ENCODE measurements at regions not wholly inside any gene's neighbourhood (a gene's known extent, or its start where the extent isn't known, plus 50 kb on each side); places are given as distances from the start of the nearest gene placed in this dataset.

DNA sequence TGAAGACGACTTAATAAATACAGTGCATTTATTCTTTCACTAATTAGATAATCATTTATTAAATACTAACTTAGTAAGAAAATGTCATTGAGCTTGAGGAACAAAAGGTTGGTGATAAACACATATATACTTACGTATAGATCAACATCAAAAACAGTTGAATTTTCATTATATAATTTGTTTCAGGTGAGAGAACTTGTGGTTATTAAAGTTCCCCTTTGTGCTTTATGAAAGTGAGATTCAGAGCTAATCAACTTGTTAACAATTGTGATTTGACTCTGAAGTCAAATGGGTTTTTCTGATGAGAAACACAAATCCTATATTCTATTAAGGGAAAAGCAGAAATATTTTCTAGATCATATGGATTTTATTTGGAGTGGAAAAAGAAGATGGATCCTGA, 524.0 kb downstream of the SOX11 start:
- Histone ChIP-seq H3K4me3 (no peak overlapping the region), H3K4me1 (ENCODE audit: insufficient read depth) (peaks cover 12% of the 10 kb centered on the region), H3K27me3 (no peaks in the 10 kb centered on the region), H3K4me2 (no peak overlapping the region), H3K27ac (no peak overlapping the region), H3K79me2 (no peaks in the 10 kb centered on the region), H3K36me3 (replicated peaks; ENCODE audit: insufficient read depth, low read depth) (no peaks in the 10 kb centered on the region), H2AFZ (no peak overlapping the region), H4K20me1 (ENCODE audit: insufficient read depth, poor library complexity, severe bottlenecking) (no peaks in the 10 kb centered on the region), H3K9me3 (ENCODE audit: low read depth) (no peaks in the 10 kb centered on the region), H3K9me2 (replicated peaks; ENCODE audit: insufficient read depth) (no peaks in the 10 kb centered on the region)
- no peak for DNase-seq (ENCODE audit: low spot score)
- TF ChIP-seq EZH2phosphoT487 (IDR thresholded peaks at IDR 0.05; ENCODE audit: low read depth, severe bottlenecking, unreplicated experiment) (no peak), EZH2 (IDR thresholded peaks at IDR 0.05; ENCODE audit: borderline replicate concordance) (no peak), CTCF (IDR thresholded peaks at IDR 0.05; ENCODE audit: poor library complexity) (no peak)
- 87% methylated on average over 2 of the region's 2 CpGs for WGBS (ENCODE audit: low lambda C conversion rate, missing lambda C conversion rate)

GRCh38 chr2:6218926-6219325, 526.7 kb downstream of the SOX11 start:
- Histone ChIP-seq H2AFZ (no peak overlapping the region), H3K4me3 (no peak overlapping the region), H3K36me3 (replicated peaks; ENCODE audit: insufficient read depth, low read depth) (no peaks in the 10 kb centered on the region), H3K4me2 (no peak overlapping the region), H3K4me1 (ENCODE audit: insufficient read depth) (peaks cover 12% of the 10 kb centered on the region), H3K9me2 (replicated peaks; ENCODE audit: insufficient read depth) (no peaks in the 10 kb centered on the region), H3K79me2 (no peaks in the 10 kb centered on the region), H4K20me1 (ENCODE audit: insufficient read depth, poor library complexity, severe bottlenecking) (no peaks in the 10 kb centered on the region), H3K27me3 (no peaks in the 10 kb centered on the region), H3K9me3 (ENCODE audit: low read depth) (no peaks in the 10 kb centered on the region), H3K27ac (no peak overlapping the region)
- DNase-seq (ENCODE audit: low spot score), result no peak
- 90% methylated on average over 4 of the region's 4 CpGs for WGBS (ENCODE audit: low lambda C conversion rate, missing lambda C conversion rate)
- TF ChIP-seq CTCF (IDR thresholded peaks at IDR 0.05; ENCODE audit: poor library complexity) (no peak), EZH2 (IDR thresholded peaks at IDR 0.05; ENCODE audit: borderline replicate concordance) (no peak), EZH2phosphoT487 (IDR thresholded peaks at IDR 0.05; ENCODE audit: low read depth, severe bottlenecking, unreplicated experiment) (no peak)

DNA sequence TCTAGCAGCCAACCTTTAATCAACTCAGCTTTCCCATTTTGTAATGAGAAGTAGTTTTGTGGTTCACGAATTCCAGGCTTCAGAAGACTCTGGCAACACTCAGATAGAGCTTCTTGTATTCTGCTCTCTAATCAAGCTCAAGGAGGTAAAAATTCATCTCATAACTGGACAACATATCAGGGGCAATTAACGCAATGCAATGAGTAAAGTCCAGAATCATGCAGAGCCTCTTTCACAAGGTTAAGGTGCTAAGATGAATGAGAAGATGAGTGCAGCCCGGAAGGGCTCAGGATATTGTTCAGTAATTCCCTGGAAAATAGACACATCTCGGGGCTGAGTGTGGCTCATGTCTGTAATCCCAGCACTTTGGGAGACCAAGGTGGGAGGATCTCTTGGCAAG, 527.7 kb downstream of the SOX11 start:
- no peak overlapping the region for H3K27ac ChIP-seq
- no peak for TF ChIP-seq EZH2 (IDR thresholded peaks at IDR 0.05; ENCODE audit: borderline replicate concordance)
- TF ChIP-seq EZH2phosphoT487 (IDR thresholded peaks at IDR 0.05; ENCODE audit: low read depth, severe bottlenecking, unreplicated experiment), result no peak
- peaks cover 6% of the 10 kb centered on the region for H3K4me1 ChIP-seq (ENCODE audit: insufficient read depth)
- no peaks in the 10 kb centered on the region for H3K9me2 ChIP-seq (replicated peaks; ENCODE audit: insufficient read depth)
- H4K20me1 ChIP-seq (ENCODE audit: insufficient read depth, poor library complexity, severe bottlenecking), result no peaks in the 10 kb centered on the region
- WGBS (ENCODE audit: low lambda C conversion rate, missing lambda C conversion rate), result 90% methylated on average over 4 of the region's 4 CpGs
- H3K79me2 ChIP-seq, result no peaks in the 10 kb centered on the region
- no peak overlapping the region for H2AFZ ChIP-seq
- no peaks in the 10 kb centered on the region for H3K27me3 ChIP-seq
- no peak overlapping the region for H3K4me2 ChIP-seq
- no peaks in the 10 kb centered on the region for H3K9me3 ChIP-seq (ENCODE audit: low read depth)
- no peak for DNase-seq (ENCODE audit: low spot score)
- no peak overlapping the region for H3K4me3 ChIP-seq
- no peaks in the 10 kb centered on the region for H3K36me3 ChIP-seq (replicated peaks; ENCODE audit: insufficient read depth, low read depth)

- 86% methylated on average over 4 of the region's 4 CpGs for WGBS (ENCODE audit: low lambda C conversion rate, missing lambda C conversion rate)
- Histone ChIP-seq H3K4me2 (no peak overlapping the region), H3K9me3 (ENCODE audit: low read depth) (no peaks in the 10 kb centered on the region), H3K79me2 (no peaks in the 10 kb centered on the region), H3K4me3 (no peak overlapping the region), H3K36me3 (replicated peaks; ENCODE audit: insufficient read depth, low read depth) (no peaks in the 10 kb centered on the region), H2AFZ (no peak overlapping the region), H3K27me3 (no peaks in the 10 kb centered on the region), H3K27ac (no peak overlapping the region), H3K9me2 (replicated peaks; ENCODE audit: insufficient read depth) (no peaks in the 10 kb centered on the region), H3K4me1 (ENCODE audit: insufficient read depth) (no peaks in the 10 kb centered on the region), H4K20me1 (ENCODE audit: insufficient read depth, poor library complexity, severe bottlenecking) (no peaks in the 10 kb centered on the region)
- no peak for TF ChIP-seq EZH2phosphoT487 (IDR thresholded peaks at IDR 0.05; ENCODE audit: low read depth, severe bottlenecking, unreplicated experiment)
- no peak for TF ChIP-seq EZH2 (IDR thresholded peaks at IDR 0.05; ENCODE audit: borderline replicate concordance)
- no peak for DNase-seq (ENCODE audit: low spot score)
These were observed 530.1 kb downstream of the SOX11 start for GRCh38 chr2:6222296-6222695.

Data from hepatocyte (in vitro differentiated cells).